Suprapubic skin (tissue), 4 donors: ENCODE measurements at regions not wholly inside any gene's neighbourhood (a gene's known extent, or its start where the extent isn't known, plus 50 kb on each side); places are given as distances from the start of the nearest gene placed in this dataset.

Source experiments
- CTCF ChIP-seq, 2 donors: fragments of 200-600 bp in 1 of 2; fragments of 450-650 bp in 1 of 2; sonication (generic) in 1 of 2; IDR thresholded peaks; one replicate each; pipeline ENCODE4 v1.5.1; 2016 to 2019; ENCODE audit warnings: antibody characterized with exemption in 2 of 2, mild to moderate bottlenecking in 1 of 2, moderate library complexity in 1 of 2
- EP300 ChIP-seq: sonication (generic); formaldehyde crosslinking; IDR thresholded peaks from one replicate; pipeline ENCODE4 v1.6.1; 2017; ENCODE audit warnings: antibody characterized with exemption
- POLR2A ChIP-seq, 2 donors: fragments of 450-650 bp; IDR thresholded peaks; one replicate each; pipeline ENCODE4 v1.6.1; 2017; ENCODE audit warnings: antibody characterized with exemption in 2 of 2, mild to moderate bottlenecking in 2 of 2, moderate library complexity in 2 of 2
- POLR2AphosphoS5 ChIP-seq, 3 donors: sonication (generic); formaldehyde crosslinking; IDR thresholded peaks; one replicate each; pipeline ENCODE4 v1.6.1; 2017; ENCODE audit warnings: antibody characterized with exemption in 3 of 3

GRCh38 chr3:46132565-46132964 is 75.5 kb downstream of the CCR1 start:
- TF ChIP-seq CTCF (IDR thresholded peaks at IDR 0.05) (no peak), EP300 (no peak), POLR2A (IDR thresholded peaks at IDR 0.05) (no peak), POLR2AphosphoS5 (IDR thresholded peaks at IDR 0.05) (no peak)
